SK-N-SH treated with all-trans-retinoic acid at 6 μM for 48 hours (cell line): ENCODE measurements at regions not wholly inside any gene's neighbourhood (a gene's known extent, or its start where the extent isn't known, plus 50 kb on each side); places are given as distances from the start of the nearest gene placed in this dataset.

Experiments used
- ATAC-seq: fragments of 200-7000 bp; cut with Tn5 transposase; 3 replicates; pipeline ENCODE4 v1.9.1; 2020; ENCODE audit warnings: mild to moderate bottlenecking, moderate library complexity
- ARNTL ChIP-seq: fragments of 450-650 bp; formaldehyde crosslinking; IDR thresholded peaks from 2 replicates; pipeline ENCODE4 v1.5.0; 2020; ENCODE audit warnings: low read depth, mild to moderate bottlenecking, moderate library complexity, borderline replicate concordance
- BACH2 ChIP-seq: fragments of 250-450 bp; sonication (Bioruptor Pico); IDR thresholded peaks from 2 replicates; pipeline ENCODE4 v1.9.0; 2021; ENCODE audit warnings: mild to moderate bottlenecking, borderline replicate concordance
- CREB5 ChIP-seq: fragments of 250-450 bp; sonication (Bioruptor Pico); IDR thresholded peaks from 2 replicates; pipeline ENCODE4 v1.5.1; 2020; ENCODE audit warnings: low read depth, mild to moderate bottlenecking, moderate library complexity
- CSRNP3 ChIP-seq: fragments of 250-450 bp; sonication (Bioruptor Pico); IDR thresholded peaks from 2 replicates; pipeline ENCODE4 v1.5.1; 2021; ENCODE audit warnings: mild to moderate bottlenecking, moderate library complexity
- ESRRG ChIP-seq: fragments of 250-450 bp; sonication (Bioruptor Pico); IDR thresholded peaks from 2 replicates; pipeline ENCODE4 v1.6.1; 2021; ENCODE audit warnings: mild to moderate bottlenecking
- ISL1 ChIP-seq: fragments of 250-450 bp; sonication (Bioruptor Pico); IDR thresholded peaks from 2 replicates; pipeline ENCODE4 v2.1.2; 2022; ENCODE audit warnings: mild to moderate bottlenecking, moderate library complexity
- OSR1 ChIP-seq: fragments of 250-450 bp; sonication (Bioruptor Pico); IDR thresholded peaks from 2 replicates; pipeline ENCODE4 v1.8.0; 2022; ENCODE audit warnings: moderate library complexity, mild to moderate bottlenecking, inconsistent platforms
- PATZ1 ChIP-seq: fragments of 250-450 bp; sonication (Bioruptor Pico); IDR thresholded peaks from 2 replicates; pipeline ENCODE4 v1.8.0; 2020; ENCODE audit warnings: mild to moderate bottlenecking, moderate library complexity, borderline replicate concordance
- POU6F1 ChIP-seq: fragments of 250-450 bp; sonication (Bioruptor Pico); IDR thresholded peaks from 2 replicates; pipeline ENCODE4 v1.8.0; 2021; ENCODE audit warnings: low read depth, mild to moderate bottlenecking, moderate library complexity, borderline replicate concordance
- PPARA ChIP-seq: fragments of 250-450 bp; sonication (Bioruptor Pico); IDR thresholded peaks from 2 replicates; pipeline ENCODE4 v1.5.0; 2020; ENCODE audit warnings: mild to moderate bottlenecking, borderline replicate concordance
- RARB ChIP-seq: fragments of 250-450 bp; sonication (Bioruptor Pico); IDR thresholded peaks from 2 replicates; pipeline ENCODE4 v1.8.0; 2021; ENCODE audit warnings: mild to moderate bottlenecking, moderate library complexity
- SNAI2 ChIP-seq: fragments of 250-450 bp; sonication (Bioruptor Pico); IDR thresholded peaks from 2 replicates; pipeline ENCODE4 v1.5.0; 2020; ENCODE audit warnings: mild to moderate bottlenecking, moderate library complexity
- TCF4 ChIP-seq: fragments of 250-450 bp; sonication (Bioruptor Pico); IDR thresholded peaks from 2 replicates; pipeline ENCODE4 v1.8.0; 2021; ENCODE audit warnings: mild to moderate bottlenecking, moderate library complexity, borderline replicate concordance
- TOX ChIP-seq: fragments of 250-450 bp; sonication (Bioruptor Pico); IDR thresholded peaks from 2 replicates; pipeline ENCODE4 v1.8.0; 2021; ENCODE audit warnings: mild to moderate bottlenecking, moderate library complexity, borderline replicate concordance
- TSHZ2 ChIP-seq: fragments of 250-450 bp; sonication (Bioruptor Pico); IDR thresholded peaks from 2 replicates; pipeline ENCODE4 v1.5.0; 2020; ENCODE audit warnings: mild to moderate bottlenecking, moderate library complexity
- ZC3H10 ChIP-seq: fragments of 250-450 bp; sonication (Bioruptor Pico); IDR thresholded peaks from 2 replicates; pipeline ENCODE4 v1.5.1; 2021; ENCODE audit warnings: mild to moderate bottlenecking, moderate library complexity
- ZFP3 ChIP-seq: fragments of 250-450 bp; sonication (Bioruptor Pico); IDR thresholded peaks from 2 replicates; pipeline ENCODE4 v1.5.0; 2020; ENCODE audit warnings: mild to moderate bottlenecking, moderate library complexity
- ZFP30 ChIP-seq: fragments of 450-650 bp; formaldehyde crosslinking; IDR thresholded peaks from 2 replicates; pipeline ENCODE4 v1.5.0; 2022; ENCODE audit warnings: mild to moderate bottlenecking, moderate library complexity
- ZNF565 ChIP-seq: fragments of 450-650 bp; formaldehyde crosslinking; conservative IDR thresholded peaks from 2 replicates; pipeline ENCODE4 v1.5.0; 2020; ENCODE audit warnings: low read depth, mild to moderate bottlenecking, moderate library complexity
- ZNF8 ChIP-seq: fragments of 450-650 bp; formaldehyde crosslinking; IDR thresholded peaks from 2 replicates; pipeline ENCODE4 v1.5.0; 2020; ENCODE audit warnings: mild to moderate bottlenecking, moderate library complexity

- TF ChIP-seq TOX (CRISPR knock-in tag) = no peak
- TF ChIP-seq ZC3H10 (CRISPR knock-in tag) = no peak
- peak; percentile 66; the same call in 1 of the 2 replicates for TF ChIP-seq TCF4
- TF ChIP-seq, all 23 proteins: peak for 4
Measured at GRCh38 chr3:197427021-197427420, 128.6 kb upstream of the DLG1 start (continued).

GRCh38 chr3:197426121-197426566, 127.7 kb upstream of the DLG1 start:
- no peak for ATAC-seq
- TF ChIP-seq ZFP3 (no peak), PATZ1 (CRISPR knock-in tag) (no peak), CREB5 (no peak), ZNF8 (CRISPR knock-in tag) (no peak), RARB (CRISPR knock-in tag) (no peak), TSHZ2 (CRISPR knock-in tag) (no peak), BACH2 (no peak), ISL1 (CRISPR knock-in tag) (no peak; the same call in 1 of the 2 replicates), SNAI2 (CRISPR knock-in tag) (no peak)

GRCh38 chr3:197425485-197426120, 127.2 kb upstream of the DLG1 start:
- ATAC-seq = no peak
- TF ChIP-seq ZC3H10 (CRISPR knock-in tag) = no peak
- no peak for TF ChIP-seq TOX (CRISPR knock-in tag)
- TF ChIP-seq ZNF565 = no peak
- TF ChIP-seq ZFP3 = no peak
- no peak for TF ChIP-seq ZFP30 (CRISPR knock-in tag)
- TF ChIP-seq ISL1 (CRISPR knock-in tag) = no peak
- TF ChIP-seq POU6F1 (CRISPR knock-in tag) = no peak
- TF ChIP-seq ESRRG (CRISPR knock-in tag) = no peak
- TF ChIP-seq OSR1 (CRISPR knock-in tag) = no peak
- TF ChIP-seq ZNF8 (CRISPR knock-in tag) = no peak
- no peak for TF ChIP-seq SNAI2 (CRISPR knock-in tag)
- no peak for TF ChIP-seq CSRNP3 (CRISPR knock-in tag)
- no peak for TF ChIP-seq PPARA (CRISPR knock-in tag)
- no peak for TF ChIP-seq BACH2
- TF ChIP-seq ARNTL (CRISPR knock-in tag) = no peak
- TF ChIP-seq PATZ1 (CRISPR knock-in tag) = no peak
- TF ChIP-seq, all 23 proteins: peak for 0
